PFSK-1 (cell line): ENCODE measurements at regions not wholly inside any gene's neighbourhood (a gene's known extent, or its start where the extent isn't known, plus 50 kb on each side); places are given as distances from the start of the nearest gene placed in this dataset.

Experiments
- FOXP2 ChIP-seq: optimal IDR thresholded peaks from 2 replicates; pipeline ENCODE3; 2011; ENCODE audit warnings: borderline replicate concordance, control low read depth, inconsistent platforms; ENCODE audit not compliant: insufficient read depth; ENCODE audit errors: extremely low read length, extremely low read depth
- POLR2AphosphoS5 ChIP-seq: IDR thresholded peaks from 2 replicates; pipeline ENCODE4 v1.6.1; 2012; ENCODE audit warnings: low read depth, mild to moderate bottlenecking, control low read depth, low read length, moderate library complexity
- SIN3A ChIP-seq: IDR thresholded peaks from 2 replicates; pipeline ENCODE4 v1.6.1; 2012; ENCODE audit warnings: mild to moderate bottlenecking, low read length, moderate library complexity, borderline replicate concordance; ENCODE audit not compliant: insufficient read depth
- TAF1 ChIP-seq: IDR thresholded peaks from 2 replicates; pipeline ENCODE4 v1.6.1; 2012; ENCODE audit warnings: low read length, control low read depth, borderline replicate concordance; ENCODE audit not compliant: insufficient read depth
- TF ChIP-seq, protein P1 (sequence below), 2 experiments: IDR thresholded peaks; 2 replicates each; pipeline versions ENCODE4 v1.6.1 to v1.8.0; 2011 to 2012; ENCODE audit warnings: low read depth in 2 of 2, low read length in 2 of 2, control low read depth in 1 of 2, inconsistent platforms in 1 of 2, mild to moderate bottlenecking in 1 of 2, moderate library complexity in 1 of 2; ENCODE audit not compliant: insufficient read depth in 1 of 2

DNA sequence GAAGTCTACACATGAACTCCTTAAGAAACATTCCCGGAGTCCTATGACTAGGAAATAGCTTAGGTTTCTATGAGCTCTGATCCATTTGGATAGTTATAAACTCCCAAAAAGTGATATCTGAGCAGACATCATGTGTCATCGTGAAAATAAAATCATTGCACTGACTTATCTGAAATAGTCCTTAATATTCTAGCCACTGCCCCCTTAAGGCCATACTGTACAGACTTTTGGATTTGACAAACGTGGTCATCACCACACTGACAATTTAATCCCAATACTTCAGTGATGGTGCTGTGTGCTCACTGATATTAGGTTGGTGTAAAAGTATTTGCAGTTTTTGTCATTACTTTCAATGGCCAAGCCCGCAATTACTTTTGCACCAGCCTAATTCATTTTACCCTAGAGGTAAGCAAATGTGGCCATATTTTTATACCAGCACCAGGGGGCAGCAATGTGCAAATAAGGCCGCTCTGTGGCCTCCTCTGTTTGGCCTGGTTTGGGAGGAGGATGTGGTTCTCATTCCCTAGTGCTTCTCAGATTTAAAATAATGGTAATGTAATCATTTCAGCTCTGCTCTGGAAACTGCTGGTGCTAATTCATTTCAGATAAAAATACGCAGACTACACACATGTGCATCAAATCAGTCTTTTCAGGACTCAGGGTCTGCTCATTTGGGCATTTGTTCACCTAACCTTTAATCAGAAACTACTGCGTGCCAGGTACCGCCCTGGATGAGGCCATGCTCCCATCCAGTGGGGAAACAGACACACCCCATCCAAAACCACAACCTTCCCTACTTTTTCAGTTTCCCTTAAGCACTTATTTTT is 196.4 kb upstream of the C1QTNF7 start:
- TF ChIP-seq FOXP2, result no peak
- TF ChIP-seq SIN3A, result no peak
- no peak for TF ChIP-seq POLR2AphosphoS5
- no peak for TF ChIP-seq TAF1
- TF ChIP-seq, protein P1, sequence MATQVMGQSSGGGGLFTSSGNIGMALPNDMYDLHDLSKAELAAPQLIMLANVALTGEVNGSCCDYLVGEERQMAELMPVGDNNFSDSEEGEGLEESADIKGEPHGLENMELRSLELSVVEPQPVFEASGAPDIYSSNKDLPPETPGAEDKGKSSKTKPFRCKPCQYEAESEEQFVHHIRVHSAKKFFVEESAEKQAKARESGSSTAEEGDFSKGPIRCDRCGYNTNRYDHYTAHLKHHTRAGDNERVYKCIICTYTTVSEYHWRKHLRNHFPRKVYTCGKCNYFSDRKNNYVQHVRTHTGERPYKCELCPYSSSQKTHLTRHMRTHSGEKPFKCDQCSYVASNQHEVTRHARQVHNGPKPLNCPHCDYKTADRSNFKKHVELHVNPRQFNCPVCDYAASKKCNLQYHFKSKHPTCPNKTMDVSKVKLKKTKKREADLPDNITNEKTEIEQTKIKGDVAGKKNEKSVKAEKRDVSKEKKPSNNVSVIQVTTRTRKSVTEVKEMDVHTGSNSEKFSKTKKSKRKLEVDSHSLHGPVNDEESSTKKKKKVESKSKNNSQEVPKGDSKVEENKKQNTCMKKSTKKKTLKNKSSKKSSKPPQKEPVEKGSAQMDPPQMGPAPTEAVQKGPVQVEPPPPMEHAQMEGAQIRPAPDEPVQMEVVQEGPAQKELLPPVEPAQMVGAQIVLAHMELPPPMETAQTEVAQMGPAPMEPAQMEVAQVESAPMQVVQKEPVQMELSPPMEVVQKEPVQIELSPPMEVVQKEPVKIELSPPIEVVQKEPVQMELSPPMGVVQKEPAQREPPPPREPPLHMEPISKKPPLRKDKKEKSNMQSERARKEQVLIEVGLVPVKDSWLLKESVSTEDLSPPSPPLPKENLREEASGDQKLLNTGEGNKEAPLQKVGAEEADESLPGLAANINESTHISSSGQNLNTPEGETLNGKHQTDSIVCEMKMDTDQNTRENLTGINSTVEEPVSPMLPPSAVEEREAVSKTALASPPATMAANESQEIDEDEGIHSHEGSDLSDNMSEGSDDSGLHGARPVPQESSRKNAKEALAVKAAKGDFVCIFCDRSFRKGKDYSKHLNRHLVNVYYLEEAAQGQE (IDR thresholded peaks at IDR 0.05; ENCODE audit: insufficient read depth in 1 of 2, low read depth in 2 of 2, low read length in 2 of 2), result no peak

DNA sequence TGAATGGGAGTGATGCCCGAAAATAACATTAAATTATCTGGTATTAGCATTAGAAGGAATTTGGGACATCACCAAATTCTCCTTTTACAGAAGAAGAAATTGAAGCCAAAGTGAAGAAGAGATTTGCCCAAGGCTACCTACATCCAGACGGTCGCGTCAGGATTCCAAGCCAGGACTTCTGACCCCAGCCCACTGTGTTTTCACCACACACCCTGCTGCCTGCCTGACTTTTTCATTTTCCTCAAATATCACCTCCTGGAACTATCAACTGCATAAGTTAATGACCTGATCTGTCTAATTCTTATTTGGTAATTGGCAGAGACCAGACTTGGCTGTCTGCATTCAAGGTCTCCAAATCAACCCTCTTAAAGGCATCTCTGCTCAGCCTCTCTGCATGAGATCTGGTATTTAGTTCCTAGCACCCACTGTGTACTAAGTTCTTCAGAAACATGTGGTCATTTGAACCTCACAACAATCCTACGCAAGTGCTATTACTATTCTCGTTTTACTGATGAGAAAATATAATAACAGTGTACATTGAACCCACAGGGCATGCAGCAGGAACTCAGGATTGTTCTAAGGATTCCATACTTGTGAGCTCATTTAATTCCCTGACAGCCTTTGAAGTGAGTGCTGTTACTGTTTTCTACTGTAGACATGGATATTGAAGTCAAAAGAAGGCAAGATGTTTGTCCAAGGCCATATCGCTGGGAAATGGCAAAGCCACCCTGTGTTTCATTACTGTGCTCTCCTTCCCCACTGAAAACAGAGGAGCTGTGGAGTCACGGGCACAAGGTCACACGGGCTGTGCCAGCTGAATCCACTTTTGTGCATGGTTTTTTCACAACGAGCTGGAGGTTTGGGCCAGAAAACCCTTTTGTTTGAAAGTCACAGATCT is 195.2 kb upstream of the C1QTNF7 start:
- TF ChIP-seq POLR2AphosphoS5, result no peak
- no peak for TF ChIP-seq TAF1
- no peak for TF ChIP-seq SIN3A
- TF ChIP-seq, protein P1 (IDR thresholded peaks at IDR 0.05; ENCODE audit: insufficient read depth in 1 of 2, low read depth in 2 of 2, low read length in 2 of 2), result no peak
- no peak for TF ChIP-seq FOXP2

DNA sequence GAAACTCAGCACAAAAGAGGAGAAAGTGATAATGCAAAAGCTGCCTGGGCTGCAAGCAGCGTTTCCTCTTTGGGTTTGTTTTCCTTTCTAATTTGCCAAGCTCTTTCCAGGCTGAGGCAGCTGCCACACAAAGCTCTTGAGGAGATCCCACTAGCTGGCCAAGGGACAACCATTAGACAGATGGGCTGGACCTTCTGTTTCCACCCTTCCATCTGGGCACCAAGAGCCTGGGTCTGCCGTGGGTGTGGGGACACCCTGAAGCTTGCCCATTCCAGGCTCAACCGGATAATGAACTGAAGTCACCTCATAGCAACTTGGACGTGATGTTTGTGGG is 194.6 kb upstream of the C1QTNF7 start:
- TF ChIP-seq TAF1, result no peak
- TF ChIP-seq POLR2AphosphoS5, result no peak
- TF ChIP-seq, protein P1 (IDR thresholded peaks at IDR 0.05; ENCODE audit: insufficient read depth in 1 of 2, low read depth in 2 of 2, low read length in 2 of 2), result no peak
- TF ChIP-seq FOXP2, result no peak
- TF ChIP-seq SIN3A, result no peak

DNA sequence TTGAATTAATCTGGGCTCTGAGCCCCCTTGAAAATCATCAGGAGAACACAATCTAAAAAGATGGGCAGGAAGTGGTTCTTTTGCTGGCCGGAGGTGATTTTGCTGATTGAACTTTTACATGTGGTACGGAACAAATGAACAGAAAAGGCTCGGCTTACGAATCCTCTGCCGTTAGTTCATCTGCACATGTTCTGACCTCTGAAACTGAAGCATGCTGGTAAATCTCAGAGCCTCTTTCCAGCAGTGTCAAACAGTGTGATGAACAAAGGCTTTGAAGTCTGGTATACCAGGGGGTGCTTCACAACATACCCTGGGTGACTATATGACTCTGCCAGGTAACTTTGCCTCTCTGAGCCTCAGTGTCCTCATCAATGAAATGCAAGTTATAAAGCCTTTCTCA is 194.2 kb upstream of the C1QTNF7 start:
- TF ChIP-seq, protein P1 (IDR thresholded peaks at IDR 0.05; ENCODE audit: insufficient read depth in 1 of 2, low read depth in 2 of 2, low read length in 2 of 2), result no peak
